SU-DHL-6 (cell line): ENCODE measurements at regions not wholly inside any gene's neighbourhood (a gene's known extent, or its start where the extent isn't known, plus 50 kb on each side); places are given as distances from the start of the nearest gene placed in this dataset.

Source experiments
- H2AFZ ChIP-seq: fragments of 200-600 bp; sonication (generic); 2 replicates; pipeline ENCODE4 v1.6.1; 2014; ENCODE audit warnings: low read depth, mild to moderate bottlenecking, moderate library complexity, mixed read lengths, antibody characterized with exemption, low read length; ENCODE audit not compliant: severe bottlenecking
- H3F3A ChIP-seq: fragments of 200-600 bp; shearing (Covaris generic); 2 replicates; pipeline ENCODE4 v1.6.0; 2016; ENCODE audit warnings: antibody characterized with exemption, mild to moderate bottlenecking; ENCODE audit not compliant: insufficient read depth
- H3K27ac ChIP-seq: fragments of 200-600 bp; sonication (generic); 2 replicates; pipeline ENCODE4 v1.5.1; 2016; ENCODE audit warnings: low read depth, mild to moderate bottlenecking, low read length, moderate library complexity, mixed read lengths
- H3K27me3 ChIP-seq: fragments of 200-600 bp; sonication (generic), shearing (Covaris generic); 2 replicates; pipeline ENCODE4 v1.6.0; 2014; ENCODE audit warnings: mild to moderate bottlenecking, low read length
- H3K36me3 ChIP-seq: fragments of 200-600 bp; sonication (generic); 2 replicates; pipeline ENCODE4 v1.6.1; 2014; ENCODE audit warnings: mild to moderate bottlenecking, low read length, mixed read lengths
- H3K4me2 ChIP-seq: fragments of 300-600, 200-600 bp; shearing (Covaris generic), sonication (generic); 2 replicates; pipeline ENCODE4 v1.6.0; 2014; ENCODE audit warnings: low read length, low read depth, mild to moderate bottlenecking; ENCODE audit not compliant: poor library complexity, severe bottlenecking
- H3K4me3 ChIP-seq: fragments of 200-600 bp; sonication (generic); 2 replicates; pipeline ENCODE4 v1.5.1; 2014; ENCODE audit warnings: antibody characterized with exemption, low read length, mild to moderate bottlenecking, mixed read lengths; ENCODE audit not compliant: insufficient read depth, poor library complexity, severe bottlenecking
- H3K79me2 ChIP-seq: fragments of 200-600 bp; sonication (generic); 2 replicates; pipeline ENCODE4 v1.6.1; 2014; ENCODE audit warnings: mild to moderate bottlenecking, low read length, moderate library complexity; ENCODE audit not compliant: insufficient read depth
- H3K9ac ChIP-seq: fragments of 200-600 bp; sonication (generic); 2 replicates; pipeline ENCODE4 v1.7.0; 2014; ENCODE audit warnings: mild to moderate bottlenecking, low read length
- H3K9me2 ChIP-seq: fragments of 200-600 bp; sonication (generic); replicated peaks from 2 replicates; pipeline ENCODE4 v1.6.1; 2014; ENCODE audit warnings: low read length; ENCODE audit not compliant: insufficient read depth
- H3K9me3 ChIP-seq: fragments of 200-600 bp; sonication (generic); 2 replicates; pipeline ENCODE4 v1.6.1; 2014; ENCODE audit warnings: low read length, mixed read lengths; ENCODE audit not compliant: insufficient read depth
- H4K20me1 ChIP-seq: fragments of 200-600 bp; sonication (generic); 2 replicates; pipeline ENCODE4 v1.6.1; 2014; ENCODE audit warnings: low read depth, mild to moderate bottlenecking, antibody characterized with exemption, low read length, moderate library complexity, mixed read lengths
- EZH2phosphoT487 ChIP-seq: fragments of 200-600 bp; sonication (generic), shearing (Covaris generic); conservative IDR thresholded peaks from 2 replicates; pipeline ENCODE4 v1.6.1; 2018; ENCODE audit warnings: mild to moderate bottlenecking, antibody characterized with exemption, low read length, moderate library complexity, mixed read lengths
- TF ChIP-seq, protein P1 (sequence below): fragments of 200-600 bp; sonication (generic); IDR thresholded peaks from one replicate; pipeline ENCODE4 v1.5.1; 2017; ENCODE audit warnings: antibody characterized with exemption, mild to moderate bottlenecking, low read length, moderate library complexity; ENCODE audit not compliant: insufficient read depth, poor library complexity, severe bottlenecking

DNA sequence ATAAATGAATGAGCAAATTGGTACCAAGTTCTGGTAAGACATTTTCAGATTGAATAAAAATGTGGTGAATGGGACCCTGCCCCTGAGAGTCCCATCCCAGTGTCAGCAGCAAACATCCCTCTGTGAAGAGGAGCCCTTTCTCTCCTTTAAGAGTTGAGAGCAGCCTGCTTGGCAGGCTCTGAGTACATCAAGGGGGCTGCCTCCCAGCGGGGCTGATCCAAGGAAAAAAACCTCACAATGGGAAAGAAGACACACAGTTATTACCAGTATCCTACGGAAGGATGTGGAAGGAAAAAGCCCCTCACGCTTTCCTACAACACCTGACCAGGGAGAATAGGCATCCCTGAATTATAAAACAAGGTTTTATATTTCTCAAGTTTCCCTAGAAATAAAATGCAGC is 293.8 kb upstream of the B3GAT1 start:
- H3K27me3 ChIP-seq: no peaks in the 10 kb centered on the region
- H3K27ac ChIP-seq: no peak overlapping the region
- no peak overlapping the region for H3K4me2 ChIP-seq
- no peaks in the 10 kb centered on the region for H3K9me2 ChIP-seq
- H3F3A ChIP-seq: no peaks in the 10 kb centered on the region
- H3K9me3 ChIP-seq: no peaks in the 10 kb centered on the region
- H3K79me2 ChIP-seq: no peaks in the 10 kb centered on the region
- no peak for TF ChIP-seq EZH2phosphoT487
- TF ChIP-seq, protein P1, sequence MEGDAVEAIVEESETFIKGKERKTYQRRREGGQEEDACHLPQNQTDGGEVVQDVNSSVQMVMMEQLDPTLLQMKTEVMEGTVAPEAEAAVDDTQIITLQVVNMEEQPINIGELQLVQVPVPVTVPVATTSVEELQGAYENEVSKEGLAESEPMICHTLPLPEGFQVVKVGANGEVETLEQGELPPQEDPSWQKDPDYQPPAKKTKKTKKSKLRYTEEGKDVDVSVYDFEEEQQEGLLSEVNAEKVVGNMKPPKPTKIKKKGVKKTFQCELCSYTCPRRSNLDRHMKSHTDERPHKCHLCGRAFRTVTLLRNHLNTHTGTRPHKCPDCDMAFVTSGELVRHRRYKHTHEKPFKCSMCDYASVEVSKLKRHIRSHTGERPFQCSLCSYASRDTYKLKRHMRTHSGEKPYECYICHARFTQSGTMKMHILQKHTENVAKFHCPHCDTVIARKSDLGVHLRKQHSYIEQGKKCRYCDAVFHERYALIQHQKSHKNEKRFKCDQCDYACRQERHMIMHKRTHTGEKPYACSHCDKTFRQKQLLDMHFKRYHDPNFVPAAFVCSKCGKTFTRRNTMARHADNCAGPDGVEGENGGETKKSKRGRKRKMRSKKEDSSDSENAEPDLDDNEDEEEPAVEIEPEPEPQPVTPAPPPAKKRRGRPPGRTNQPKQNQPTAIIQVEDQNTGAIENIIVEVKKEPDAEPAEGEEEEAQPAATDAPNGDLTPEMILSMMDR: no peak
- H2AFZ ChIP-seq: no peak overlapping the region
- no peak overlapping the region for H3K4me3 ChIP-seq
- no peaks in the 10 kb centered on the region for H3K36me3 ChIP-seq
- no peaks in the 10 kb centered on the region for H4K20me1 ChIP-seq
- H3K9ac ChIP-seq: no peak overlapping the region

DNA sequence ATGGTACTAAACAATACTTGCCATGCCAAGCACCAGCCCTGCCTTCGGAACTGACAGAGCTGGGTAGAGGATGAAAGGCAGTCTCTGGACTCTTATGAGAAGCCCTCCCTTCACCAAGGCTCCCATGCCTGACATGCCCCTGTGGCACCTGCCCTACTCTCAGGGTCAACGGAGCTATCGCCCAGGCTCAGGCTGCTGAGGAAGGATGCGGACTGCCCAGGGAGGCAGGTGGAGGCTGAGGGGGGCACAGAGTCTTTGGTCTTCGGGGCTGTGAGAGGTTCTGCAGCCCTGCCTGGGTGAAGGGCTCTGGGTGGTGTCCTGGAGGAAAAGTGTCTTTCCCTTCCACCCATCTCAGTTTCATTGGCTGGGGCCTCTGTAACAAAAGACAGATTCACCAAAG is 290.8 kb upstream of the B3GAT1 start:
- no peaks in the 10 kb centered on the region for H4K20me1 ChIP-seq
- H3K9ac ChIP-seq: no peak overlapping the region
- H3K27me3 ChIP-seq: no peaks in the 10 kb centered on the region
- H3K4me3 ChIP-seq: no peak overlapping the region
- no peak overlapping the region for H3K27ac ChIP-seq
- no peaks in the 10 kb centered on the region for H3K9me3 ChIP-seq
- no peaks in the 10 kb centered on the region for H3K79me2 ChIP-seq
- no peak for TF ChIP-seq EZH2phosphoT487
- TF ChIP-seq, protein P1: no peak
- no peaks in the 10 kb centered on the region for H3K9me2 ChIP-seq
- no peaks in the 10 kb centered on the region for H3K36me3 ChIP-seq
- H3F3A ChIP-seq: no peaks in the 10 kb centered on the region
- H3K4me2 ChIP-seq: no peak overlapping the region
- H2AFZ ChIP-seq: no peak overlapping the region

DNA sequence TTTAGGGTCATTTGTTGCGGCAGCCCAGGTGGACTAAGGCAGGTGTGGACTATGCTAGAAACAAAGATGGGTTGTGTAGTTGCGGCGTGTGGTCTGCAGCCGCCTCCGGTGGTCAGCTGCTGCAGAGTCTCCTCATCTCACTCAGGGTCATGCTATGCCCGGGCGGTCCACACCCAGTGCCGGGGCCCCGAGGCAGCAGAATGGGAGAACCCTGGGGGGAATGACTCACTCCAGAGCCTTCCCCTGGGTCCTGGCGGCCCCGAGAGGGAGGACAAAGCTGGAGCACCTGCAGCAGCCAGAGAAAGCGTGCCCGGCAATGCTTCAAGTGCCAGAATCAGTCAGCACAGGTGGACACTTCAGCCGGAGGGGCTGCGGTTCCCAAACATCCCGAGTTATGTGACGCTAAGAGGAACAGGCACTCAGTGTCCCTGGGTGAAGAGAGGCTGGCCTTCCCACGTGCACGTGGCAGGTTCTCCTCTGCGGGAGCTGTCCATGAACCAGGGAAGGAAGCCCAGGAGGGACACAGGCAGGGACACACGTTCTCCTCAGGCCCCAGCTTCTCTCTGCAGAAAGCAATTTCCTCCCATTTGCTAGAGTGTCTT is 289.6 kb upstream of the B3GAT1 start:
- no peak for TF ChIP-seq EZH2phosphoT487
- TF ChIP-seq, protein P1: no peak
- Histone ChIP-seq H2AFZ (no peak overlapping the region), H3F3A (no peaks in the 10 kb centered on the region), H3K9me2 (no peaks in the 10 kb centered on the region), H3K9ac (no peak overlapping the region), H3K27ac (no peak overlapping the region), H4K20me1 (no peaks in the 10 kb centered on the region), H3K4me2 (no peak overlapping the region), H3K36me3 (no peaks in the 10 kb centered on the region), H3K79me2 (no peaks in the 10 kb centered on the region), H3K27me3 (no peaks in the 10 kb centered on the region), H3K4me3 (no peak overlapping the region), H3K9me3 (no peaks in the 10 kb centered on the region)
